ENCODE measurements at regions not wholly inside any gene's neighbourhood (a gene's known extent, or its start where the extent isn't known, plus 50 kb on each side); places are given as distances from the start of the nearest gene placed in this dataset.
"Not testable (repeated sequence)": the region's sequence is repeated elsewhere in the genome, so short reads cannot be mapped to it uniquely, and the experiment has no call there.

DNA sequence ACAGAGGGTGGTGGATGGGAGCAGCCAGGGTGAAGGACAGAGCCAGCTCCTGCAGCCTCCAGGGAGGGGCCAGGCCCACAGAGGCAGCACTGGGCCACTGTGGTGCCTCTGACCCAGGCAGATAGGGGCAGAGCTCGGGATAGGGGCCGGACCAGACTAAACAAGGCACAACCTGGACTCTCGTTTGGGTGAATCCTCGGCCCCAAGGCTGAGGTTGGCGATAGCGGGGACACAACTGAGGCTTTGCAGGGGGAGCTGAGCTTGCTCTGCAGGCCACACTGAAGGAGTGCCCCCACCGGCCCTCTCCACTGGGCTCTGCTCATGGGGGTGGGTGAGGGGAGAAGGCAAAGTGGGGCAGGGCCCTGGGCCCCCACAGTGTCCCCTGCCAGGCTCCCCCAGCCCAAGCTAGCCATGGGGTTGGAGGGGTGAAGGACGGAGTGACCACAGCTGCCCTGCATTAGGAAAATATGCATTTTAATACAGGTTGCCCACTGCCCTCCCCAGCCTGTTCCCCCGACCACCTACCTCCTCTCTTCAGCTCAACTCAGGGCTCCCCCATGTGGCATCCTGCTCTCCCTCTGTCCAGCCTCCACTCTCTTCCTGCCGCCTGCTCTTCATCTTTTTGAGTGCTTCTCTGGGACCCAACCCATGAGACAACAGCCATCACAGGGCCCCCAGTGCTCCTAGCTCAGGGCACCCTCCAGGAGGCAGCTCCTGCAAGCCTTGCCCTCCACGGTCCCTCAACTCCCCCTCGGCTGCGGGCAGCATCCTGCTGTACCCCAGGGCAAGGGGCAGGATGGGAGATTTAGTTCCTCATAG lies 152.8 kb downstream of the INHBB start:
- no peak for DNase-seq (ENCODE audit: low spot score)

DNA sequence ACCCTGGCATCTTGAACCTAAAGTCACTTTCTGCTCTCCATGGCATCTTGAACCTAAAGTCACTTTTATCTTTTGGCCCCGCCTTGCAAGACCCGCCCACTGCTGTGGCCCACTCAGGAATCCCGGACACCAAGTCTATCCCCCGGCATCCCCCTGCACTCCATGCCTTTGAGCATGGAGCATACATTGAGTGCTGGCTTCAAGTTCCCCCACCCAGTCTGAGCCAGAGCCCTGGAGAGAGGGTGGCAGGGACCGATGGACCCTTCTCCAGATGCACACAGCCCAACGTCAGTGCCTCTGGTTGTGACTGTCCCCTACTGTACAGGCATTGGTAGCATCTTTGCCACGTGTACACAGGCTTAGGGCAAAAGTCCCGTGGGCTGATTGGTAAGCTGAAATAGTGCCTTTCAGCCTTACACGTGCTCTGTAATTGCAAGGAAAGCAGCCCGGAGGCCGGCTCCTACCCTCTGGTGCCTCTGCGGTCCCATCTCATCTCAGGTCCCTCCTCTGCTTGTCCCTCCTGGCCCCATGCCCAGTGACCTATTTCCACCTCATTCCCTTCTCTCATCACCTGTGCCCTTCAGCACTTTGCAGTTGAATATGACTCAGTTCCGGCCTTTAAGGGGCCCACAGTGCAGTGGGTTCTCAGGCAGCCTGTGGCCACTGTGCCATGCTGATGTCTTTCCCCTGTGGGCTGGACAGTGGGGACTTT lies 154.0 kb downstream of the INHBB start:
- DNase-seq (ENCODE audit: low spot score), result no peak

DNA sequence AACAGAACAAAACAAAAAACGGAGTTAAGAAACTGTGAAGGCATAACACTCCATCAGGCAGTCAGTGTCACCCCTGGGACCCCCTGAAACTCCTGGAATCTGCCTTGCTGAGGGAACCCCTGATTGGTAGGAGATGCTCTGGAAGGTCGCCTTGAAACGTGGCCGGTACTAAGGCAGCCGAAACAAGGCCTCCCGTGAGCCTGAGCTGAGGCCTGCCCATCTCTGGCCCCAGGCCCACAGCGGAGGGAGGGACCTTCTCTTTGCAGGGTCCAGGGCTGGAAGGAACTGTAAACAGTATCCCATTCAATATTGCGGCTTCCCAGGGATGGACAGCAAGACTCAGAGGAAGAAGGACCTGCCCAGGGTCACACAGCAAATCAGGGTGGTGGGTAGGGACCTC lies 155.7 kb downstream of the INHBB start:
- DNase-seq (ENCODE audit: low spot score), result no peak

DNA sequence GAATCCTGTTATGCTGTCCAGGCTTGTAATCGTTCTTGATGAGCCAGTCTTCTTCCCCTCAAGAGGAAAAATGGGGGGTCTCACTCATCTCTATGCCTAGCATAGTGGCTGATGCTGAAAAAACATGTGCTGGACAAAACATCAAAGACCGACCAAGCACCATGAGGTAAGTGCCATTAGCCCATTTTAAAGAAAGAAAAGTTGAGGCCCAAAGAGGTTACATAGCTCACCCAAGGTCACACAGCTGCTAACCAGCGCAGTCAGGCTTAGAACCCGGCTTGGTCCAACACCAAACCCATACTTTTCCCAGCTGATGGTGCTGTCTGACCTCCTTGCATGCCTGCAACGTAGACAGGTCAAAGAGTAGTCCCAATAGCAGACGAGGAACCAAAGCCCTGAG lies 156.4 kb downstream of the INHBB start:
- no peak for DNase-seq (ENCODE audit: low spot score)

DNA sequence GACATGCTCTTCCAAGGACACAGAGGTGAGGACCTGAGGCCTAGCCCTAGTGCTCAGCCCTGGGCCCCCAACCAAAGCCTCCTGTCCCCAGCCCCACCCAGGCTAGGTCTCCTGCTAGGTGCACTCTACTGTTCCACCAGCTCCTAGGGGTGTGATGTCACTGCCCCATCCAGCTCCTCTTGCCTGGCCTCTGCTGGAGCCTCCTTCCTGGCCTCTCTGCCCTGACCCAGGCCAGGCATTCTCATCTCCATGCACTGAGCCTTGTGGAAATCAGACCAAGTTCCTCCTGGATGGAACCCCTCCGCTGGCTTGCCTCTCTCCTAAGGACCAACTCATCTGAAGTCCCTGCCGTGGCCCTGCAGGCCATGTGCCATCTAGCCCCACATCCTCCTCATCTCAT lies 156.8 kb downstream of the INHBB start:
- DNase-seq (ENCODE audit: low spot score), result no peak

DNA sequence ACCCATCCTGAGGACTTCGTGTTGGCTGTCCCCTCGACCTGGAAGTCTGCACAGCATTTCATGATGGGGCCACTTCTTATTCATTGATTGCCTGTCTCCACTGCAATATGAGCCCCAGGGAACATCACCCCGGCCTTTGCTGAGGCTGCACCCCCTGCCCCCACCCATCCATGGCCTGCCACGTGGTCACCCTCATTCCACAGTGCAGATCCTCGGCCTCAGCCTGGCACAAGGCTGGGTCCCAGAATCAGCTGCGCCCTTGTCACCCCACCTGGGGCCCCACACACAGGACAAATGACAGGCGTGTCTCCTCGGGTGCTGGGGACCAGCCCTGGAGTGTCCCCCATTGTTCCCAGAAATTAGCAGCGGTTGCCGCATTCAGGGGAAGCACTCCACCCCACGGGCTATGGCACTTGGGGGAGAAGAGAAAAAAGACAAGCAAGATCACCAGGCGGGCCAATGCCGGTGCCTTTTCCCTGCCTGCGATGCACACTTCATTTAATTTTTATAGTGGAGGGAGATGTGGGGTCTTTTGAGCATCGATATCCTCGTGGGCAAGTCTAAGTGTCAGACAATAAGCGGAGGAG lies 157.4 kb downstream of the INHBB start:
- DNase-seq (ENCODE audit: low spot score), result no peak

DNA sequence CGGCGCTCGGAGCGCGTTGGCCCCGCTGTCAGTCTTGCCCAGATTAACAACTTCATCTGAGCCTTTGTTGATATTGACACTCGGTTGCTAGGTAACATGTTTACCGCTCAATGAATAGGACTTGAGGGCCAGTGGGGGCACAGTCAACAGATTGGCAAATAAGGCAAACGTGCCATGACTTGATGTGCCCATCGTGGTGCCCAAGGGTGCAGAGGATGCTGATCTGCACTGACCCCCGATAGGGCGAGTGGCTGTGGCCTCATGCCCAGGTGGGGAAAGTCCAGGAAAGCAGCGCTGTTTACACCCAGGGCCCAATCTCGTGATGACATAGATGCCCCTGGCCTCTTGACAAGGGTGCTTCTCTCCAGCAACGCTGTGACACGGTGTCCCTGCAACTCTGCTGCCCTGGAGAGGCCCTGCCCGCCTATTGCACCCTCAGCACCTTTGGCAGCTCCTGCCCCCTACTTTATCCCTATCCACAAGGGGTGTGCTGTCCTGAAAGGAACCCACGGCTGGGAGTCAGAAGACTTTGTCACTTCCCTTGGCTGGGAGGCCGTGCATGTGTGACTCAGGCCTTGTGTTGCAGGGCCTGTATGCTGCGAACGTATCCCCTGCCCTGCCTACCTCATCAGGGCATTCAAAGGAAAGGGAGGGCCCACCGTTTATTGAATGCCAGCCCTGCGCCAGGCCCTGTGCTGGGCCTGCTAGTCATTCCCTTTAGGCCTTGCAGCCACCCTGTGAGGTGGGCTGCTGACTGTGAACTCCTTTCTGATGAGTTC lies 158.0 kb downstream of the INHBB start:
- DNase-seq (ENCODE audit: low spot score), result peak; percentile 84

DNA sequence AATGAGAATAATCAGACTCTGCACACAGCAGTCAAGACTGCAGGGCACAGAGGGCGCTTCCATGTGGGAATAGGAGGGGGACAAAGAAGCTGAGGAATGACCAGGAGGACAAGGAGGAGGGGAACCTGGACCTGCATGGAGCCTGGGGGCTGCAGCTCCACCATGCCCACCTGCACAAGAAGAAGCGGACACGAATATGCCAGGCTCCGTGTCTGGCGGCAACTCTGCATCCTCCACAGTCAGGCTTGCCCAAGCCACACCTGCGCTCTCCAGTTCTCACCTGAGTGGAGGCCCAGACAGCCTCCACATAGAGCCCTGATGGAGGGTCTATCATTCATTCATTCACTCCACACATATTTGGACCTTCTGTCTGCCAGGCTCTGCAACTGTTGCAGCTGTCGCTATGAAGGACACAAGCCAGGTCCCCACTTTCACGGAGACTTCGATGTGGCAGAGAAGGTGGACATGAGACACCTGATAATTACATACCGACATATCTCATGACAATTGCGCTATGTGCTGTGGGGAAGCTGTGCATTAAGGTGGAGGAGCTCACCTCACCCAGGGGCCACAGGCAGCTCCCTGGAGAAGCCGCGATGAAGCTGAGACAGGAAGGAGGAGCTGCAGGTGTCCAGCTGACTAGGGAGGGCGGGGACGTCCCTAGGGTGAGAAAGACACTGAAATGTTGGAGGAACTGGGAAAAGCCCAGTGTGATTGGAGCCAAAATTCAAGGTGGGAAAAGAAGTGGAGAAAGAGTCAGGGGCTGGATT lies 159.2 kb downstream of the INHBB start:
- no peak for DNase-seq (ENCODE audit: low spot score)

DNA sequence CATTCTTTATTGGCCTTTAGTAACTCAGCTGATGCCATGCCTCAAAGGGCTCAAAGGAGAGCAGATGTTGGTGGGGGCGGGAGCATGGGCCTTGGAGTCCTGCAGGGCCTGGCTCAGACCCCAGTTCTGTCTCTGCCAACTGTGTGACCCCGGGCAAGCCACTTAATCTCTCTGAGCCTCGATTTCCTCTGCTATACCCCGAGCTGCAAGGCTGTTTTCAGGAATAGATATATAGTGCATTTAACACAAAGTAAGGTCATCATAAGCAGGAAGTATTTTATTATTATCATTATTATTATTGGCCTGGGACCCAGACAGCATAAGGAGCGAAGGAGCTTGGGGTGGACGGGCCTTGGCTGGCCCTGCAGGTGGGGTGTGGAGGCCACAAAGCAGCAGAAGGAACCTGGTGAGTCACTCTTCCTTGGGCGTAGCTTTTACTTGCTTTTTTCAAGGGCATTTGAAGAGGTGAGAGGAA lies 162.7 kb downstream of the INHBB start:
- DNase-seq (ENCODE audit: low spot score), result no peak

DNA sequence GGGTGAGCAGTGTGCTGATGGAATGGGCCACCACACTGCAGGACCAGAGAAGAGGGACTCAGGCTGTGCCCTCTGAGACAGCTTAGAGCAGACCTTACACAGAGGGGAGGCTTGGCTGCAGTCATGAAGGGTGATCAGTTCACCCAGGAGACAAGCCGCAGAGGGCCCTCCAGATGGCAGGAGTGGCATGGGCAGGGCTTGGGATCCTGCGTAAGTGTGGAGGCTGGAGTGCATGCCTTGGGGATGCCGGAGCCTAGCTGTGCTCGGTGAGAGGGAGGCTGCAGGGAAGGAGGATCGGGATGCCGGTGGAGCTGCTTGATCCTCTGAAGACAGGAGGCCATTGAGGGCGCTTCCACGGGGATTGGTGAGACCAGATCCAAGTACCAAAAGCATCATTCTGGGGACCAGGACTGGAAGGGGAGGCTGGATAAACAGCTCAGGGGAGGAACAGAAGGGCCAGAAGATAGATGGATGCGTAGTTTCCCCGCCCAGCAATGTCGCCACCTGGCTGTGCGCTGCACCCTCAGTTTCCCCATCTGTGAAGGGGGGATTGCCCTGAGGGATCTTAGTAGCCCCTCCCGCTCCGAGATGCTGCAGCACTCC lies 163.4 kb downstream of the INHBB start:
- DNase-seq (ENCODE audit: low spot score), result no peak

DNA sequence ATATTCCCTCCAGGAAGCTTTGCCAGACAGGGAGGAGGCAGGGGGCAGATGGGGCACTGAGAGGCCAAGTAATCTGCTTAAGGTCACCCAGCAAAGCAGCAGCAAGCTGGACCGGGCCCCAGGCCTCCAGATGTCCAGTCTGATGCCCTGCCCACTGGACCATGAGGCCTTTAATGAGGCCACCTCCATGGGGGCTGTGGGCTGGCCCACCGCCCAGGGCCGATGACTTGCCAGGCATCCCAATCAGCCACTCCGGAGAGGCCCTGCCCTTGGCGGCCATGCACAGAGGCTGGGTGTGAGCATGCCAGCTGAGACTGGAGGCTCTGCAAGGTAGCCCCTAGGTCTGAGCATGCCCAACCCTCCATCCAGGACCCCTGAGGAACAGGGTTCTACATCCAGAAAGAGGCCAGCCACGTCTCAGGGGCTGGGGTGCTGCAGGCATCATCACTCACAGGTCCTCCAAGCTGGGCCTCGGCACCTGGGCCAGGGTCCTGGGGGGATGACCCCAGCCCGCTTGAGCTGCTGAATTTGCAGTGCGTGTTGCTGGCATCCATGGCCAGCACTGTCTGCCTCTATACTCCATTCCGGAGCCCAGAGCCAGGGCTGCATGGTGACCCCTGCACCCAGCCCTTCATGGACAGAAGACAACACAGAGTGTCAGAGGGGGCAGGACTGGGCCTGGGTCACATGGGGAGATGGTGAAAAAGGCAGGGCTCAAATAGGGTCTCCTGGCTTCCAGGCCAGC lies 164.2 kb downstream of the INHBB start:
- DNase-seq (ENCODE audit: low spot score), result no peak

DNA sequence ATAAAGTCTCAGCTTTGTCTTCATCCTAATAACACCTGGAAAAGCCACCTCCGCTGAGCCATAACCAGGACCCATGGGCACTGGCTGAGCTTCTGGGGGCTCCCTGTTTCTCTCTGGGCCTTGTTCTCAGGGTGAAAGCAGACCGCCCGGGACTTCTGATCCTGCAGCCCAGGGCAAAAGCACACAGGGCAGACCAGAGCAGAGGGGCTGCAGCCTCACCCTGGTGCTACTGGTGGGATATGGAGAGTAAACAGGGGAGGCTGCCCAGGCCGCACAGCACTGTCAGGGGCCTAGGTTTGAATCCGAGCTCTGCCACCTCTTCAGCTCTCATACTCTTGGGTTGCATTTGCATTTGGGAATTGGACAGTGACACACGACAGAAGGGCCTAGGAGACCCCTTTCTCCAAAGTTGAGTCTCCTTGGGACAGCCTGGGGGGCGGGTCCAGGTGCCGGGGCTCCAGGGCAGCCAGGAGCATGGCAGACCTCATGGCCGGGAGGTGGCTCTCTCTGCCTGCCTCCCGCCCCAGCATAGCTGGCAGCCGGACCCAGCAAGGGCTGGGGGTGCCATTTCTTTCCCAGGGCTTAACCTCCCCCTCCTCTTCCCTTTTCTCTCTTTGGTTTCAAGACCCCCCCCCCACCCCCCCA lies 164.9 kb downstream of the INHBB start:
- DNase-seq (ENCODE audit: low spot score), result no peak

DNA sequence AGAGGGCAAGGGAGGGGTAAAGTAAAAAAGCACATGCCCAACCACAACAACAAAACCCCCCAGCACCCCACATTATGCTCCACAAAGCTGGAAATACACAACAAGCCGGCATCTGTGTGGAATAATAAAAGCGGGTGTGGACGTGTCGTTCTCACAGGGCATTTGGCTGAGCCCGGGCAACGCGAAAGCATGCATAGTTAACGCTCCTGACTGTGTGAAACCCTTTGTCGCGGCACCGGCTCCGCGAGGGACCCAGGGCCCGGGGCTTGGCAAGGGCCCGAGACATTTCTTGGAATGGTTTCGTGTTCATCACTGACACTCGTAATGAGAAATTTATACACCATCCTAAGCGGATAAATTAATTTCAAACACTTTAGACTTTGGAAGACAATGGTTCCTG lies 165.6 kb downstream of the INHBB start:
- no peak for DNase-seq (ENCODE audit: low spot score)

DNA sequence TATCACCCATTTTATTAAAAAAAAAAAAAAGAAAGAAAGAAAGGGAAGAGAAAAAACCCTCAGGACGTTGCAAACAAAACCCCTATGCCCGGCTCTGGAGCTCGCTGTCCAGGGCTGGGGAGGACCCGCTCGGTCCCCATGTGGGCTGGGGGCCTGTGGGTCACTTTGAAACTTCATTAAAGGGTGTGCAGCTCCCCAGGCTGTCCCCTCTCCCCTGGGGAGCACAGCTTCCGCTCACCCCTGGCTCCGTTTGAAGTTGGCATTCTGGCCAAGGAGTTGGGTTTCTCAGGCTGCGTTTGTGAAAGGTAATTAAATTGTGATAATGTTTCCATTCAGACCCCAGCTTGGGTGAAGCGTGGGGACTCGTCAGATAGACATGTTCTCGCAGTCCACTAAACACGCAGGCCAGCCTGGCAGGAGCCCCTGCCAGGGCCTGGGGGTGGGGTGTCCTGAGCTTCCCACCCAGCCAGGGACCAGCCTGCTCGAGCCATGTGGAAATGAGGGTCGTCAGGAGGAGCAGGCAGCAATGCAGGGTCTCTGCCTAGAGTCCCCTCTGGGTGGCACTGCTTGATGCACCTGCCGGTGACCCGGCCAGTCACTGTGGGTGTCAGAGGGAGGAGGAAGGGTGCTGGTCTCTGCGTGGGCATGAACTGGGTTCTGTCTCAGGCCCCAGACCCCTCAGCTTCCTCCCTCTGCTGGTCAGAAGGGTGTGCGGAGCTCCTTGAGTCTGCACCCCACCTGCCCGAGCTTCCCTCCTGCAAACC lies 166.2 kb downstream of the INHBB start:
- no peak for DNase-seq (ENCODE audit: low spot score)

DNA sequence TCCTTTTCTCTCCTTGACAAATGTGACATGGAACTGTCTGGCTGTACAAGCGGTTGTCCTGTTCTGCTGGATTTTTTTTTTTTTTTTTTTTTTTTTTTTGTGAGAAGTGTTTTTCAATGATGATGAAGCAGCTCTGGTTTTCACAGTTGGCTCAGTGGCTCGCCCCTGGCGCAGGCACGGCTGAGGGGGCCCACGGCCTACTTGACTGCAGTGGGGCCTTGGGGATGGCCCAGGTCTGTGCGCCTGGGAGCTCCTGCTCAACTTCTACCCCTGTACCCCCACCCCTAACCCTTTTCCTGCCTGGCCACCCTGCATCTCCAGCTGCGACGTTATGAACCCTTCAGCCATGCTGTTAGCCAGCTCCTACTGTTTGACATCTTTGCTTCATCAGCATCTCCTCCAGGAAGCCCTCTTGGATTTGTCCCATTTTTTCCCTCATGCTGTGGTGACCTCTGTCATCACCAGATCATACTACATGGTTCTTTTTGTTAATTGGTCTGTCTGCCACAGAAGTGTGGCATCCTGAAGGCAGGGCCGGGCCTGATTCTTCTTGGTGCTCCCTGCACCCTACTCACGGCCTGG lies 167.9 kb downstream of the INHBB start:
- DNase-seq (ENCODE audit: low spot score), result no peak

DNA sequence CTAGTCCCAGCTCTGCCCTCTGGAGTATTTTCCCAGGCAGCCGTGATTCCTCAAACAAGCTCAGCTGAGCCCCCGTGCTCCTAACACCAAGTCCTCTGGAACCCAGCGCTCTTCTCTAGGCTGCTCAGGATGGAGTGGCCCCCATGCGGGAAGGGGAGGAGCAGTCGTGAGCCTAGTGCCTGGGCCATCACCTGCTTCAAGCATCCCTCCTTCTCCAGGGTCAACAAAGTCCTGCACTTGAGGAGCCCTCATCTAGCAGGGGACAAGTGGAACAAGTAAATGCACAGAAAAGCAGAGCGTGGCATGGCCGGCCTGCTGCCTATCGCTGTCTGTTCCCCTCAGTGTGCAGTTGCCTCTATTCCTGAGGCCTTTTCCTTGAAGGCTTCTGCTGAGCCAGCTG lies 168.6 kb downstream of the INHBB start:
- no peak for DNase-seq (ENCODE audit: low spot score)

DNA sequence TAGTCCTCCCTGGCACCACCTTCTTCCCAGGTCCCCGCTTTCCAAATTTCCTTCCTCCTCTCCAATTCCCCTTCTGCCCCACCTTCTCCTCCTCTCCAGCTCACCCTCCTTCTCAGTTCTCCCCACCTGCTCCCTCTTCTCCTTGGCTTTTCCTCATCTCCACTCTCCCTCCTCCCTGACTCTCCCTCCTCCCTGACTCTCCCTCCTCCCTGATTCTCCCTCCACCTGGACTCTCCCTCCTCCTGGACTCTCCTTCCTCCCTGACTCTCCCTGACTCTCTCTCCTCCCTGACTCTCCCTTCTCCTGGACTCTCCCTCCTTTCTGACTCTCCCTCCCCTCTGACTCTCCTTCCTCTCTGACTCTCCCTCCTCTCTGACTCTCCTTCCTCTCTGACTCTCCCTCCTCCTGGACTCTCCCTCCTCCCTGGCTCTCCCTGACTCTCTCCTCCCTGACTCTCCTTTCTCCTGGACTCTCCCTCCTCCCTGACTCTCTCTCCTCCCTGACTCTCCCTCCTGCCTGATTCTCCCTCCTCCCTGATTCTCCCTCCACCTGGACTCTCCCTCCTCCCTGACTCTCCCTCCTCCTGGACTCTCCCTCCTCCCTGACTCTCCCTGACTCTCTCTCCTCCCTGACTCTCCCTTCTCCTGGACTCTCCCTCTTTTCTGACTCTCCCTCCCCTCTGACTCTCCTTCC lies 169.3 kb downstream of the INHBB start:
- DNase-seq (ENCODE audit: low spot score), result not testable (repeated sequence)
